Upper lobe of left lung (tissue), 6 donors: ENCODE measurements at regions not wholly inside any gene's neighbourhood (a gene's known extent, or its start where the extent isn't known, plus 50 kb on each side); places are given as distances from the start of the nearest gene placed in this dataset.
"Not testable (repeated sequence)": the region's sequence is repeated elsewhere in the genome, so short reads cannot be mapped to it uniquely, and the experiment has no call there.

Experiments
- ATAC-seq, 2 donors: fragments of 200-7000 bp; cut with Tn5 transposase; one replicate each; pipeline ENCODE4 v1.9.1; 2022; ENCODE audit warnings: mild to moderate bottlenecking in 2 of 2, moderate library complexity in 2 of 2; ENCODE audit not compliant: low FRiP score in 2 of 2
- DNase-seq, 2 donors: peaks; one replicate each; pipeline ENCODE4 v3.0.0-alpha.2; 2019 to 2020
- H3K27ac ChIP-seq, 4 donors: fragments of 200-600 bp; sonication (generic); one replicate each; pipeline ENCODE4 v1.5.1; 2016 to 2019
- H3K27me3 ChIP-seq, 4 donors: fragments of 200-600 bp; sonication (generic); one replicate each; pipeline ENCODE4 v1.5.1; 2017 to 2019
- H3K36me3 ChIP-seq, 4 donors: fragments of 200-600 bp; sonication (generic); one replicate each; pipeline ENCODE4 v1.5.1; 2016 to 2019
- H3K4me1 ChIP-seq, 4 donors: fragments of 200-600 bp; sonication (generic); one replicate each; pipeline ENCODE4 v1.5.1; 2018 to 2019
- H3K4me3 ChIP-seq, 4 donors: fragments of 200-600 bp; sonication (generic); one replicate each; pipeline ENCODE4 v1.5.1; 2017 to 2019; ENCODE audit warnings: mild to moderate bottlenecking in 2 of 4, moderate library complexity in 1 of 4
- H3K9me3 ChIP-seq, 4 donors: fragments of 200-600 bp; sonication (generic); one replicate each; pipeline ENCODE4 v1.5.1; 2018 to 2019
- CTCF ChIP-seq, 6 experiments: fragments of 450-650 bp in 4 of 6; fragments of 200-600 bp in 2 of 6; sonication (generic) in 2 of 6; IDR thresholded peaks; one replicate each; pipeline ENCODE4 v1.5.1; 2016 to 2019; ENCODE audit warnings: antibody characterized with exemption in 6 of 6
- EP300 ChIP-seq, 4 donors: sonication (generic); formaldehyde crosslinking; IDR thresholded peaks; one replicate each; pipeline ENCODE4 v1.5.1; 2017; ENCODE audit warnings: antibody characterized with exemption in 4 of 4, control low read depth in 2 of 4
- POLR2A ChIP-seq, 4 donors: fragments of 450-650 bp; IDR thresholded peaks; one replicate each; pipeline ENCODE4 v1.5.1; 2016 to 2017; ENCODE audit warnings: antibody characterized with exemption in 4 of 4, mild to moderate bottlenecking in 2 of 4
- POLR2AphosphoS5 ChIP-seq, 2 donors: sonication (generic); formaldehyde crosslinking; IDR thresholded peaks; one replicate each; pipeline ENCODE4 v1.5.1; 2017; ENCODE audit warnings: antibody characterized with exemption in 2 of 2
- WGBS, 2 donors: methylation state at CpG; one replicate each; pipeline ENCODE4 v1.1.5; 2017 to 2018; 5-methylcytosine and 5-hydroxymethylcytosine counted together
- donor health status: DM: no; HTN: no; CAD: no; lungs with moderate emphysema.
- donor health status: DM: no; HTN: yes; CAD: no; lungs with severe emphysema.

- DNase-seq: no peak
- Histone ChIP-seq H3K36me3 (no peaks in the 10 kb centered on the region), H3K27ac (peak overlapping the region; percentile 14 to 69 (median 30)), H3K27me3 (no peaks in the 10 kb centered on the region), H3K4me3 (no peak overlapping the region), H3K4me1 (peaks cover 0 to 14% (median 4%) of the 10 kb centered on the region in 4 donors), H3K9me3 (no peaks in the 10 kb centered on the region)
- peak in 1 of 2 donors; percentile 18 for TF ChIP-seq POLR2AphosphoS5 (IDR thresholded peaks at IDR 0.05)
- TF ChIP-seq POLR2A (IDR thresholded peaks at IDR 0.05): no peak
- peak in 3 of 4 donors; percentile 25 to 89 (median 77) for TF ChIP-seq EP300 (IDR thresholded peaks at IDR 0.05)
- ATAC-seq: peak; percentile 52 to 90
- 54 to 59% methylated on average over 9 of the region's 9 CpGs for WGBS, 2 donors
Measured at GRCh38 chr5:143629871-143630659, 181.9 kb upstream of the HMHB1 start.

GRCh38 chr5:143625048-143625447 lies 186.9 kb upstream of the HMHB1 start:
- ATAC-seq, H3K36me3 ChIP-seq, H3K27me3 ChIP-seq, H3K9me3 ChIP-seq, H3K4me3 ChIP-seq, DNase-seq, H3K4me1 ChIP-seq, H3K27ac ChIP-seq: not testable (repeated sequence)
- 74 to 87% methylated on average over 7 of the region's 7 CpGs for WGBS, 2 donors

- no peaks in the 10 kb centered on the region for H3K9me3 ChIP-seq
- H3K27me3 ChIP-seq: no peaks in the 10 kb centered on the region
- no peaks in the 10 kb centered on the region for H3K36me3 ChIP-seq
- no peak overlapping the region for H3K27ac ChIP-seq
- ATAC-seq: no peak
- H3K4me3 ChIP-seq: no peak overlapping the region
- H3K4me1 ChIP-seq: peaks cover 0 to 2% (median under 1%) of the 10 kb centered on the region in 4 donors
- no peak for DNase-seq
- WGBS, 2 donors: 56 to 59% methylated on average over 4 of the region's 4 CpGs
- TF ChIP-seq EP300 (IDR thresholded peaks at IDR 0.05): no peak
- TF ChIP-seq POLR2AphosphoS5 (IDR thresholded peaks at IDR 0.05): no peak
- no peak for TF ChIP-seq POLR2A (IDR thresholded peaks at IDR 0.05)
- TF ChIP-seq CTCF (IDR thresholded peaks at IDR 0.05): no peak
Measured at GRCh38 chr5:143624465-143624864, 187.5 kb upstream of the HMHB1 start.

GRCh38 chr5:143619040-143619439 lies 192.9 kb upstream of the HMHB1 start:
- H3K4me3 ChIP-seq: no peak overlapping the region
- H3K4me1 ChIP-seq: peaks cover 0 to 8% (median 0%) of the 10 kb centered on the region in 4 donors
- H3K27me3 ChIP-seq: no peaks in the 10 kb centered on the region
- H3K9me3 ChIP-seq: no peaks in the 10 kb centered on the region
- H3K27ac ChIP-seq: peak overlapping the region in 1 of 4 donors; percentile 27
- 47 to 63% methylated on average over 2 of the region's 2 CpGs for WGBS, 2 donors
- DNase-seq: peak in 1 of 2 donors; percentile 53
- peak; percentile 63 to 79 for ATAC-seq
- TF ChIP-seq EP300 (IDR thresholded peaks at IDR 0.05): peak in 1 of 4 donors; percentile 72
- no peak for TF ChIP-seq POLR2A (IDR thresholded peaks at IDR 0.05)
- H3K36me3 ChIP-seq: no peaks in the 10 kb centered on the region

GRCh38 chr5:143618141-143618540 lies 193.8 kb upstream of the HMHB1 start:
- DNase-seq: no peak
- WGBS, 2 donors: 90 to 94% methylated on average over 6 of the region's 6 CpGs
- H3K9me3 ChIP-seq: no peaks in the 10 kb centered on the region
- H3K36me3 ChIP-seq: no peaks in the 10 kb centered on the region
- H3K27me3 ChIP-seq: no peaks in the 10 kb centered on the region
- H3K4me3 ChIP-seq: no peak overlapping the region
- H3K4me1 ChIP-seq: peaks cover 0 to 8% (median 0%) of the 10 kb centered on the region in 4 donors
- TF ChIP-seq POLR2A (IDR thresholded peaks at IDR 0.05): no peak
- no peak for ATAC-seq
- H3K27ac ChIP-seq: no peak overlapping the region

GRCh38 chr5:143614831-143615230 lies 197.1 kb upstream of the HMHB1 start:
- 72 to 96% methylated on average over 4 of the region's 4 CpGs for WGBS, 2 donors
- TF ChIP-seq CTCF (IDR thresholded peaks at IDR 0.05): no peak
- no peak for TF ChIP-seq POLR2A (IDR thresholded peaks at IDR 0.05)
- no peak for TF ChIP-seq POLR2AphosphoS5 (IDR thresholded peaks at IDR 0.05)
- TF ChIP-seq EP300 (IDR thresholded peaks at IDR 0.05): no peak
- ATAC-seq (no peak), DNase-seq (no peak)
- Histone ChIP-seq H3K4me3 (no peak overlapping the region), H3K27ac (no peak overlapping the region), H3K9me3 (no peaks in the 10 kb centered on the region), H3K4me1 (peaks cover 0 to 8% (median 0%) of the 10 kb centered on the region in 4 donors), H3K27me3 (no peaks in the 10 kb centered on the region), H3K36me3 (no peaks in the 10 kb centered on the region)

GRCh38 chr5:143613329-143613728 lies 198.6 kb upstream of the HMHB1 start:
- Histone ChIP-seq H3K4me1 (no peaks in the 10 kb centered on the region), H3K36me3 (no peaks in the 10 kb centered on the region), H3K9me3 (no peaks in the 10 kb centered on the region), H3K27me3 (no peaks in the 10 kb centered on the region), H3K27ac (no peak overlapping the region), H3K4me3 (no peak overlapping the region)
- TF ChIP-seq CTCF (IDR thresholded peaks at IDR 0.05): no peak
- no peak for TF ChIP-seq POLR2AphosphoS5 (IDR thresholded peaks at IDR 0.05)
- no peak for TF ChIP-seq POLR2A (IDR thresholded peaks at IDR 0.05)
- no peak for TF ChIP-seq EP300 (IDR thresholded peaks at IDR 0.05)
- WGBS, 2 donors: 93 to 95% methylated on average over 3 of the region's 3 CpGs
- ATAC-seq (no peak), DNase-seq (no peak)
